ENCODE measurements at regions not wholly inside any gene's neighbourhood (a gene's known extent, or its start where the extent isn't known, plus 50 kb on each side); places are given as distances from the start of the nearest gene placed in this dataset.

GRCh38 chr13:93145199-93145598 lies 81.4 kb upstream of the GPC6 start:
- H3K4me2 ChIP-seq (ENCODE audit: low read length) = no peak overlapping the region

GRCh38 chr13:93146584-93147297 lies 79.9 kb upstream of the GPC6 start:
- no peak overlapping the region for H3K27ac ChIP-seq (ENCODE audit: low read depth, low read length, poor library complexity, severe bottlenecking)
- H3K4me1 ChIP-seq (ENCODE audit: insufficient read depth, low read length, severe bottlenecking) = no peaks in the 10 kb centered on the region
- peaks cover 3% of the 10 kb centered on the region; the same call in 1 of the 2 replicates for H3K9me2 ChIP-seq (ENCODE audit: low read depth, low read length)
- TF ChIP-seq EZH2 (IDR thresholded peaks at IDR 0.05; ENCODE audit: borderline replicate concordance, low read length) (no peak), CTCF (IDR thresholded peaks at IDR 0.05; ENCODE audit: low read length) (no peak)
- H3K9me3 ChIP-seq (ENCODE audit: low read length) = no peaks in the 10 kb centered on the region
- H3K27me3 ChIP-seq (ENCODE audit: insufficient read depth, low read length) = no peaks in the 10 kb centered on the region
- H4K20me1 ChIP-seq (ENCODE audit: insufficient read depth, low read length) = no peaks in the 10 kb centered on the region
- H3K4me3 ChIP-seq (ENCODE audit: low read depth, low read length, poor library complexity, severe bottlenecking) = no peak overlapping the region
- H3K4me2 ChIP-seq (ENCODE audit: low read length) = no peak overlapping the region
- no peak overlapping the region for H2AFZ ChIP-seq (ENCODE audit: low read length)
- H3K36me3 ChIP-seq (ENCODE audit: insufficient read depth, low read length) = no peaks in the 10 kb centered on the region
- no peak overlapping the region for H3K9ac ChIP-seq (ENCODE audit: low read length)
- H3K79me2 ChIP-seq (ENCODE audit: insufficient read depth, low read length) = no peaks in the 10 kb centered on the region
- H3F3A ChIP-seq (ENCODE audit: insufficient read depth, low read length) = no peaks in the 10 kb centered on the region

More at GRCh38 chr13:93145199-93145598, 81.4 kb upstream of the GPC6 start:
- Histone ChIP-seq H3F3A (ENCODE audit: insufficient read depth, low read length) (no peaks in the 10 kb centered on the region), H3K4me1 (ENCODE audit: insufficient read depth, low read length, severe bottlenecking) (no peaks in the 10 kb centered on the region), H3K9ac (ENCODE audit: low read length) (no peak overlapping the region), H3K79me2 (ENCODE audit: insufficient read depth, low read length) (no peaks in the 10 kb centered on the region), H4K20me1 (ENCODE audit: insufficient read depth, low read length) (no peaks in the 10 kb centered on the region), H3K9me3 (ENCODE audit: low read length) (no peaks in the 10 kb centered on the region), H3K27me3 (ENCODE audit: insufficient read depth, low read length) (no peaks in the 10 kb centered on the region), H3K4me3 (ENCODE audit: low read depth, low read length, poor library complexity, severe bottlenecking) (no peak overlapping the region), H2AFZ (ENCODE audit: low read length) (no peak overlapping the region), H3K36me3 (ENCODE audit: insufficient read depth, low read length) (no peaks in the 10 kb centered on the region), H3K27ac (ENCODE audit: low read depth, low read length, poor library complexity, severe bottlenecking) (no peak overlapping the region), H3K9me2 (ENCODE audit: low read depth, low read length) (peaks cover 3% of the 10 kb centered on the region; the same call in 1 of the 2 replicates)
- TF ChIP-seq EZH2 (IDR thresholded peaks at IDR 0.05; ENCODE audit: borderline replicate concordance, low read length) (no peak), CTCF (IDR thresholded peaks at IDR 0.05; ENCODE audit: low read length) (no peak)

- no peak overlapping the region for H3K27ac ChIP-seq (ENCODE audit: low read depth, low read length, poor library complexity, severe bottlenecking)
- TF ChIP-seq CTCF (IDR thresholded peaks at IDR 0.05; ENCODE audit: low read length) (no peak), EZH2 (IDR thresholded peaks at IDR 0.05; ENCODE audit: borderline replicate concordance, low read length) (no peak)
Measured at GRCh38 chr13:93147298-93147645, 79.3 kb upstream of the GPC6 start.

More at GRCh38 chr13:93147298-93147645, 79.3 kb upstream of the GPC6 start:
- Histone ChIP-seq H4K20me1 (ENCODE audit: insufficient read depth, low read length) (no peaks in the 10 kb centered on the region), H3K4me2 (ENCODE audit: low read length) (no peak overlapping the region), H3K4me3 (ENCODE audit: low read depth, low read length, poor library complexity, severe bottlenecking) (no peak overlapping the region), H3K27me3 (ENCODE audit: insufficient read depth, low read length) (no peaks in the 10 kb centered on the region), H3K9me2 (ENCODE audit: low read depth, low read length) (peaks cover under 1% of the 10 kb centered on the region; the same call in 1 of the 2 replicates), H3K9ac (ENCODE audit: low read length) (no peak overlapping the region), H3F3A (ENCODE audit: insufficient read depth, low read length) (no peaks in the 10 kb centered on the region), H3K4me1 (ENCODE audit: insufficient read depth, low read length, severe bottlenecking) (no peaks in the 10 kb centered on the region), H2AFZ (ENCODE audit: low read length) (no peak overlapping the region), H3K9me3 (ENCODE audit: low read length) (no peaks in the 10 kb centered on the region), H3K36me3 (ENCODE audit: insufficient read depth, low read length) (no peaks in the 10 kb centered on the region), H3K79me2 (ENCODE audit: insufficient read depth, low read length) (no peaks in the 10 kb centered on the region)

All from OCI-LY1 (cell line).